Stimulated activated CD4-positive, alpha-beta T cell treated with anti-CD3 and anti-CD28 coated beads, TNF-alpha, amount 100 ng/mL, for 48 hours (primary cell): ENCODE measurements at regions not wholly inside any gene's neighbourhood (a gene's known extent, or its start where the extent isn't known, plus 50 kb on each side); places are given as distances from the start of the nearest gene placed in this dataset.

ENCODE experiments used
- DNase-seq, 3 donors: peaks; one replicate each; pipeline ENCODE4 v3.0.0-alpha.2; 2020; ENCODE audit warnings: low read depth in 3 of 3

GRCh38 chr3:40992023-40992422 lies 207.3 kb upstream of the CTNNB1 start:
- DNase-seq: no peak

GRCh38 chr3:40994611-40995010 lies 204.7 kb upstream of the CTNNB1 start:
- DNase-seq: no peak

- no peak for DNase-seq
Measured at GRCh38 chr3:40995271-40995670, 204.0 kb upstream of the CTNNB1 start.

GRCh38 chr3:40996382-40996781 lies 202.9 kb upstream of the CTNNB1 start:
- no peak for DNase-seq

- DNase-seq: no peak
Measured at GRCh38 chr3:40996827-40997710, 202.2 kb upstream of the CTNNB1 start.

GRCh38 chr3:40997711-40998519 lies 201.4 kb upstream of the CTNNB1 start:
- no peak for DNase-seq

GRCh38 chr3:40999682-41000081 lies 199.6 kb upstream of the CTNNB1 start:
- DNase-seq: no peak

- DNase-seq: no peak
Measured at GRCh38 chr3:41000471-41000870, 198.8 kb upstream of the CTNNB1 start.

- DNase-seq: no peak
Measured at GRCh38 chr3:41001556-41001955, 197.7 kb upstream of the CTNNB1 start.

- DNase-seq: no peak
Measured at GRCh38 chr3:41002104-41002503, 197.2 kb upstream of the CTNNB1 start.

GRCh38 chr3:41007399-41007798 lies 191.9 kb upstream of the CTNNB1 start:
- no peak for DNase-seq

- no peak for DNase-seq
Measured at GRCh38 chr3:41011854-41012253, 187.5 kb upstream of the CTNNB1 start.

GRCh38 chr3:41018855-41019254 lies 180.4 kb upstream of the CTNNB1 start:
- DNase-seq: no peak

- DNase-seq: no peak
Measured at GRCh38 chr3:41024031-41024836, 175.1 kb upstream of the CTNNB1 start.

- no peak for DNase-seq
Measured at GRCh38 chr3:41026394-41027177, 172.7 kb upstream of the CTNNB1 start.

GRCh38 chr3:41029356-41029755 lies 169.9 kb upstream of the CTNNB1 start:
- DNase-seq: no peak

- DNase-seq: no peak
Measured at GRCh38 chr3:41030220-41030619, 169.1 kb upstream of the CTNNB1 start.

GRCh38 chr3:41031401-41031800 lies 167.9 kb upstream of the CTNNB1 start:
- no peak for DNase-seq

- no peak for DNase-seq
Measured at GRCh38 chr3:41033956-41034519, 165.3 kb upstream of the CTNNB1 start.

GRCh38 chr3:41035456-41036022 lies 163.8 kb upstream of the CTNNB1 start:
- no peak for DNase-seq
